Suprapubic skin (tissue), 4 donors: ENCODE measurements at regions not wholly inside any gene's neighbourhood (a gene's known extent, or its start where the extent isn't known, plus 50 kb on each side); places are given as distances from the start of the nearest gene placed in this dataset.

Experiments used
- DNase-seq, 2 donors: peaks; one replicate each; pipeline ENCODE4 v3.0.0-alpha.2; 2019; ENCODE audit warnings: low spot score in 2 of 2
- H3K27ac ChIP-seq: fragments of 200-600 bp; sonication (generic); one replicate; pipeline ENCODE4 v1.5.1; 2019
- H3K27me3 ChIP-seq: fragments of 200-600 bp; sonication (generic); one replicate; pipeline ENCODE4 v1.5.1; 2019
- H3K36me3 ChIP-seq: fragments of 200-600 bp; sonication (generic); one replicate; pipeline ENCODE4 v1.5.1; 2019
- H3K4me1 ChIP-seq: fragments of 200-600 bp; sonication (generic); one replicate; pipeline ENCODE4 v1.5.1; 2019
- H3K4me3 ChIP-seq: fragments of 200-600 bp; sonication (generic); one replicate; pipeline ENCODE4 v1.5.1; 2019; ENCODE audit warnings: mild to moderate bottlenecking
- H3K9me3 ChIP-seq: fragments of 200-600 bp; sonication (generic); one replicate; pipeline ENCODE4 v1.5.1; 2019
- EP300 ChIP-seq: sonication (generic); formaldehyde crosslinking; IDR thresholded peaks from one replicate; pipeline ENCODE4 v1.6.1; 2017; ENCODE audit warnings: antibody characterized with exemption
- POLR2A ChIP-seq, 2 donors: fragments of 450-650 bp; IDR thresholded peaks; one replicate each; pipeline ENCODE4 v1.6.1; 2017; ENCODE audit warnings: antibody characterized with exemption in 2 of 2, mild to moderate bottlenecking in 2 of 2, moderate library complexity in 2 of 2
- POLR2AphosphoS5 ChIP-seq, 3 donors: sonication (generic); formaldehyde crosslinking; IDR thresholded peaks; one replicate each; pipeline ENCODE4 v1.6.1; 2017; ENCODE audit warnings: antibody characterized with exemption in 3 of 3
- WGBS: methylation state at CpG from one replicate; pipeline ENCODE4 v1.1.5; 2018; 5-methylcytosine and 5-hydroxymethylcytosine counted together
- TF ChIP-seq, protein P1 (sequence below), 2 donors: fragments of 200-600 bp in 1 of 2; fragments of 450-650 bp in 1 of 2; sonication (generic) in 1 of 2; IDR thresholded peaks; one replicate each; pipeline ENCODE4 v1.5.1; 2016 to 2019; ENCODE audit warnings: antibody characterized with exemption in 2 of 2, mild to moderate bottlenecking in 1 of 2, moderate library complexity in 1 of 2

DNA sequence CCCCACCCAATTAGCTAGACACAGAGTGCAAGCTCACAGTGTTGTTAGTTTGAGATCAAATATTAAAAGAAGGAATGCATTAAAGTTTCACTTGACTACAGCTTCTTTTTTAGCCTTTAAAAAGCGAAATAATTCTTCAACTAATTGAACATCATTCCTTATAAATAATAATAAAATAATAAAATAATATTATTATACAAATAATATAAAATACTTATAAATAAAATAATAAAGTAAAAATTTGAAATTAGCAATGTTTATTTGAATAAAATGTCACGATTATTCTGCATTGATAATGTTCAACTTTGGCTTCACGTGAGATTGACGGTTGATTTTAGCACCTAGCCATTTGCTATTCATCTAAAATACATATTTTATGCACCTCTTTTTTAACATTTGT is 819.3 kb downstream of the FRK start:
- Histone ChIP-seq H3K9me3 (peaks cover 4% of the 10 kb centered on the region), H3K27me3 (no peaks in the 10 kb centered on the region), H3K4me3 (no peak overlapping the region), H3K4me1 (no peaks in the 10 kb centered on the region), H3K27ac (no peak overlapping the region), H3K36me3 (no peaks in the 10 kb centered on the region)
- WGBS: 75% methylated on average over 4 of the region's 4 CpGs
- TF ChIP-seq EP300 (no peak), POLR2A (IDR thresholded peaks at IDR 0.05) (no peak), POLR2AphosphoS5 (IDR thresholded peaks at IDR 0.05) (no peak)
- TF ChIP-seq, protein P1, sequence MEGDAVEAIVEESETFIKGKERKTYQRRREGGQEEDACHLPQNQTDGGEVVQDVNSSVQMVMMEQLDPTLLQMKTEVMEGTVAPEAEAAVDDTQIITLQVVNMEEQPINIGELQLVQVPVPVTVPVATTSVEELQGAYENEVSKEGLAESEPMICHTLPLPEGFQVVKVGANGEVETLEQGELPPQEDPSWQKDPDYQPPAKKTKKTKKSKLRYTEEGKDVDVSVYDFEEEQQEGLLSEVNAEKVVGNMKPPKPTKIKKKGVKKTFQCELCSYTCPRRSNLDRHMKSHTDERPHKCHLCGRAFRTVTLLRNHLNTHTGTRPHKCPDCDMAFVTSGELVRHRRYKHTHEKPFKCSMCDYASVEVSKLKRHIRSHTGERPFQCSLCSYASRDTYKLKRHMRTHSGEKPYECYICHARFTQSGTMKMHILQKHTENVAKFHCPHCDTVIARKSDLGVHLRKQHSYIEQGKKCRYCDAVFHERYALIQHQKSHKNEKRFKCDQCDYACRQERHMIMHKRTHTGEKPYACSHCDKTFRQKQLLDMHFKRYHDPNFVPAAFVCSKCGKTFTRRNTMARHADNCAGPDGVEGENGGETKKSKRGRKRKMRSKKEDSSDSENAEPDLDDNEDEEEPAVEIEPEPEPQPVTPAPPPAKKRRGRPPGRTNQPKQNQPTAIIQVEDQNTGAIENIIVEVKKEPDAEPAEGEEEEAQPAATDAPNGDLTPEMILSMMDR (IDR thresholded peaks at IDR 0.05): no peak
- no peak for DNase-seq

DNA sequence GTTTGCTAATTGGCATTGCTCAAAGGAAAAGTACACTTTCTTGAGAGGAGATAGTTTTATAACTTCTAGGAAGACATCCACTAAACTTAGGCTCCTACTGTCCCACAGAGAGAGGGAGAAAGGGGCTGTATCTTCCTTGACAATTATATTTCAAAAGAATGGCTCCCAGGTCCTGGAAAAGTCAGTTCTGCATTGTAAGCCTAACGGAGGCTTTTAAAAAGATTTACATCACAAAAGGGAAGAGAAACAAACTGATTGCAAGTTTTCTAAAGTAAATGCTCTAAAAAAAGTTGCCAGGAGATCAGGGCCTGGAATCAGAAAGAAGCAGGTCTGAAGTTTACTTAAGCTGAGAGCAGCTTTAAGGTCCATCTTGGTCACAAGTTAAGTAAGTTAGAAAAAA is 839.5 kb downstream of the FRK start:
- no peak overlapping the region for H3K27ac ChIP-seq
- no peak overlapping the region for H3K4me3 ChIP-seq
- H3K36me3 ChIP-seq: no peaks in the 10 kb centered on the region
- peaks cover 10% of the 10 kb centered on the region for H3K9me3 ChIP-seq
- H3K4me1 ChIP-seq: no peaks in the 10 kb centered on the region
- H3K27me3 ChIP-seq: no peaks in the 10 kb centered on the region
- 58% methylated on average over 1 of the region's 1 CpG for WGBS
- TF ChIP-seq POLR2AphosphoS5 (IDR thresholded peaks at IDR 0.05): no peak
- TF ChIP-seq POLR2A (IDR thresholded peaks at IDR 0.05): no peak
- TF ChIP-seq EP300: no peak
- TF ChIP-seq, protein P1 (IDR thresholded peaks at IDR 0.05): no peak
- DNase-seq: no peak

DNA sequence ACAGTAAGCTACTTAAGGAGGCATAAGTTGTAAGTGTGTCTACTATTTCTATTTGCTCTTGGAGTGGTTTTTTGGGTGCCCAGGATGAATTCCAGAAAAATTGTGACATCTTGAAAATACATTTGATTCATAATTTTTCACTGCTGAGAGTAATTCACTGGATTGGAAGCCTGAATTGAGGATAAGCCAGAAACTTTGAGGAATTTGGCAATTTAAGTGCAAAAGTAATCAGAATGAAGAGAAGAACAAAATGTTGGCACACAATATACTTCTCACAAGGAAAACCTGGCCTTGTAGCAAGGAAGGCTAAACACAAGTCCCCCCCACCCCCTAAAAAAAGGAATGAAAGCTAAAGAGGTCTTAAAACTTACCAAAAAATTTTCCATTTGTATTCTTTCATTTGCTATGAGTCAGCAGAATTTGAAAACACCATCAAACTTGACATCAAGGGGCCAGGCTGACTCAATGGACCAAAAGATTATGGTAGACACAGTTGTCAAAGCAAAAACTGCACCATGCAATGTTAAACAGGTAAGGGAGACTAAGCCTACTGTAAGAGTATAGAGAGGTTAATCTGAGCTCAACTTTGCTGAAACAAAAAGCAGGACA is 840.0 kb downstream of the FRK start:
- H3K9me3 ChIP-seq: peaks cover 10% of the 10 kb centered on the region

DNA sequence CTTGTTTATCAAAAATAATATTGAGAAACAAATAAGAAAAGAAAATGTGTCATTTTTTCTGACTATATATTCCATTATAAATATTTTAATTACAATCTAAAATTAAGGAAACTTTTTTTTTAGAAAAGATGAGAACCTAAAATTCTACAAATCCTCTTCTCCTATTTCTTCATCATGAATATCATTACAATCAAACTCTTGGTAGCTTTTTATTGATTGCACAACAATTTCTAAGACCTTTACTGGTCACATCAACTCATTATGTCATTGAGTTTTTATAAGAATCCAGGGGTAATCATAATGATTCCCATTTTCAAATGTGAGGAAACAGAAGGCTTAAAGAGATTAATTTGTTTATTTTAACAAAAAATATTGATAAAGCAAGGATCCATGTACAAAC is 841.0 kb downstream of the FRK start:
- H3K4me1 ChIP-seq: no peaks in the 10 kb centered on the region
- TF ChIP-seq POLR2AphosphoS5 (IDR thresholded peaks at IDR 0.05): no peak
- TF ChIP-seq POLR2A (IDR thresholded peaks at IDR 0.05): no peak
- TF ChIP-seq, protein P1 (IDR thresholded peaks at IDR 0.05): no peak
- no peak for TF ChIP-seq EP300
- H3K4me3 ChIP-seq: no peak overlapping the region
- no peak overlapping the region for H3K27ac ChIP-seq
- no peaks in the 10 kb centered on the region for H3K36me3 ChIP-seq
- peaks cover 10% of the 10 kb centered on the region for H3K9me3 ChIP-seq
- DNase-seq: no peak
- no peaks in the 10 kb centered on the region for H3K27me3 ChIP-seq

More for the DNA sequence above, 840.0 kb downstream of the FRK start:
- H3K4me3 ChIP-seq: no peak overlapping the region
- no peaks in the 10 kb centered on the region for H3K36me3 ChIP-seq
- no peaks in the 10 kb centered on the region for H3K4me1 ChIP-seq
- TF ChIP-seq POLR2A (IDR thresholded peaks at IDR 0.05) (no peak), POLR2AphosphoS5 (IDR thresholded peaks at IDR 0.05) (no peak), EP300 (no peak)
- TF ChIP-seq, protein P1 (IDR thresholded peaks at IDR 0.05): no peak
- DNase-seq: no peak
- no peaks in the 10 kb centered on the region for H3K27me3 ChIP-seq
- H3K27ac ChIP-seq: no peak overlapping the region

DNA sequence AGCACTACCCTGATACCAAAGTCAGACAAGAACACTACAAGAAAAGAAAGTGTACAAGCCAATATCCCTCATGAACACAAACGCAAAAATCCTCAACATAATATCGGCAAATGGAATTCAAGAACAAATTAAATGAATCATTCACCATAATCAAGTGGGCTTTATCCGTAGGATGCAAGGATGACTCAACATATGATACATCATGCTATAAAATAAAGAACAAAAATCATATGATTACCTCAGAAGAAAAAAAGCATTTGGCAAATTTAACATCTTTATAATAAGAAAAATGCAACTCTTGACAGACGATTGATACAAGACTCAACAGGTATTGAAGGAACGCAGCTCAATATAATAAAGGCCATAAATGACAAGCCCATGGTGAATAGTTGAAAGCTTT is 843.9 kb downstream of the FRK start:
- H3K9me3 ChIP-seq: peaks cover 7% of the 10 kb centered on the region
- no peaks in the 10 kb centered on the region for H3K27me3 ChIP-seq
- no peak overlapping the region for H3K4me3 ChIP-seq
- no peaks in the 10 kb centered on the region for H3K36me3 ChIP-seq
- 66% methylated on average over 5 of the region's 5 CpGs for WGBS
- no peaks in the 10 kb centered on the region for H3K4me1 ChIP-seq
- TF ChIP-seq, protein P1 (IDR thresholded peaks at IDR 0.05): no peak
- TF ChIP-seq POLR2A (IDR thresholded peaks at IDR 0.05) (no peak), POLR2AphosphoS5 (IDR thresholded peaks at IDR 0.05) (no peak), EP300 (no peak)
- no peak overlapping the region for H3K27ac ChIP-seq
- no peak for DNase-seq
